Progenitor cell of endocrine pancreas (in vitro differentiated cells): ENCODE measurements at regions not wholly inside any gene's neighbourhood (a gene's known extent, or its start where the extent isn't known, plus 50 kb on each side); places are given as distances from the start of the nearest gene placed in this dataset.

Source experiments
- DNase-seq: peaks from one replicate; pipeline ENCODE4 v3.0.0; 2021; ENCODE audit warnings: low spot score; ENCODE audit not compliant: unreplicated experiment
- H3K27ac Mint-ChIP-seq: 2 replicates; pipeline ENCODE4 v1.8.0; 2021; ENCODE audit warnings: mild to moderate bottlenecking, moderate library complexity, mixed read lengths
- H3K27me3 Mint-ChIP-seq: 2 replicates; pipeline ENCODE4 v1.8.0; 2021; ENCODE audit warnings: mixed read lengths
- H3K36me3 Mint-ChIP-seq: 2 replicates; pipeline ENCODE4 v1.8.0; 2022; ENCODE audit warnings: mixed read lengths; ENCODE audit not compliant: insufficient read depth
- H3K4me1 Mint-ChIP-seq: 2 replicates; pipeline ENCODE4 v1.8.0; 2021; ENCODE audit warnings: low read depth, mixed read lengths
- H3K4me3 Mint-ChIP-seq: 2 replicates; pipeline ENCODE4 v1.8.0; 2021; ENCODE audit warnings: low read depth, mild to moderate bottlenecking, moderate library complexity, mixed read lengths
- H3K9me3 Mint-ChIP-seq: 2 replicates; pipeline ENCODE4 v1.8.0; 2021; ENCODE audit warnings: low read depth, mixed read lengths
- CTCF ChIP-seq: fragments of 200-600 bp; sonication (generic); IDR thresholded peaks from one replicate; pipeline ENCODE4 v1.5.0; 2021; ENCODE audit warnings: antibody characterized with exemption, mild to moderate bottlenecking; ENCODE audit not compliant: unreplicated experiment

GRCh38 chr2:21358976-21359375 is 235.2 kb downstream of the TDRD15 start:
- H3K4me3 Mint-ChIP-seq = no peak overlapping the region
- DNase-seq = no peak
- H3K27ac Mint-ChIP-seq = no peak overlapping the region
- TF ChIP-seq CTCF = no peak
- no peaks in the 10 kb centered on the region for H3K27me3 Mint-ChIP-seq
- peaks cover 5% of the 10 kb centered on the region for H3K36me3 Mint-ChIP-seq
- H3K4me1 Mint-ChIP-seq = peaks cover 13% of the 10 kb centered on the region
- peaks cover 11% of the 10 kb centered on the region for H3K9me3 Mint-ChIP-seq

- H3K4me3 Mint-ChIP-seq = no peak overlapping the region
- no peak for TF ChIP-seq CTCF
- no peaks in the 10 kb centered on the region for H3K36me3 Mint-ChIP-seq
- peaks cover 8% of the 10 kb centered on the region for H3K4me1 Mint-ChIP-seq
- no peak overlapping the region for H3K27ac Mint-ChIP-seq
- DNase-seq = no peak
- H3K27me3 Mint-ChIP-seq = no peaks in the 10 kb centered on the region
- H3K9me3 Mint-ChIP-seq = peaks cover 3% of the 10 kb centered on the region
Observed at GRCh38 chr2:21361384-21361783, 237.6 kb downstream of the TDRD15 start.

- H3K9me3 Mint-ChIP-seq = peaks cover 3% of the 10 kb centered on the region
- no peaks in the 10 kb centered on the region for H3K27me3 Mint-ChIP-seq
- H3K4me3 Mint-ChIP-seq = no peak overlapping the region
- TF ChIP-seq CTCF = no peak
- no peaks in the 10 kb centered on the region for H3K36me3 Mint-ChIP-seq
- H3K4me1 Mint-ChIP-seq = peaks cover 3% of the 10 kb centered on the region
- no peak for DNase-seq
- no peak overlapping the region for H3K27ac Mint-ChIP-seq
Observed at GRCh38 chr2:21361957-21362486, 238.3 kb downstream of the TDRD15 start.

- H3K4me1 Mint-ChIP-seq = peaks cover 1% of the 10 kb centered on the region
- H3K27me3 Mint-ChIP-seq = no peaks in the 10 kb centered on the region
- TF ChIP-seq CTCF = no peak
- H3K9me3 Mint-ChIP-seq = peaks cover 3% of the 10 kb centered on the region
- DNase-seq = no peak
- H3K4me3 Mint-ChIP-seq = no peak overlapping the region
- H3K27ac Mint-ChIP-seq = no peak overlapping the region
- H3K36me3 Mint-ChIP-seq = no peaks in the 10 kb centered on the region
Observed at GRCh38 chr2:21363364-21363763, 239.6 kb downstream of the TDRD15 start.

- no peaks in the 10 kb centered on the region for H3K4me1 Mint-ChIP-seq
- no peaks in the 10 kb centered on the region for H3K36me3 Mint-ChIP-seq
- no peak overlapping the region for H3K27ac Mint-ChIP-seq
- H3K27me3 Mint-ChIP-seq = peaks cover 2% of the 10 kb centered on the region
- no peak for TF ChIP-seq CTCF
- no peak for DNase-seq
- peaks cover 3% of the 10 kb centered on the region for H3K9me3 Mint-ChIP-seq
- no peak overlapping the region for H3K4me3 Mint-ChIP-seq
Observed at GRCh38 chr2:21367421-21367820, 243.7 kb downstream of the TDRD15 start.
